Lower lobe of right lung (tissue), 2 donors: ENCODE measurements at regions not wholly inside any gene's neighbourhood (a gene's known extent, or its start where the extent isn't known, plus 50 kb on each side); places are given as distances from the start of the nearest gene placed in this dataset.

Experiments
- ATAC-seq, 2 donors: fragments of 200-7000 bp; cut with Tn5 transposase; one replicate each; pipeline ENCODE4 v1.9.1; 2020 to 2022; ENCODE audit warnings: mild to moderate bottlenecking in 2 of 2, moderate library complexity in 2 of 2
- DNase-seq: peaks from one replicate; pipeline ENCODE4 v3.0.0-alpha.2; 2020
- H3K27ac ChIP-seq: fragments of 200-600 bp; one replicate; pipeline ENCODE4 v1.8.0; 2022
- H3K27me3 ChIP-seq: fragments of 200-600 bp; one replicate; pipeline ENCODE4 v1.8.0; 2022; ENCODE audit warnings: low read depth
- H3K36me3 ChIP-seq: fragments of 200-600 bp; one replicate; pipeline ENCODE4 v1.8.0; 2022; ENCODE audit warnings: mild to moderate bottlenecking
- H3K4me1 ChIP-seq: fragments of 200-600 bp; one replicate; pipeline ENCODE4 v1.8.0; 2022
- H3K4me3 ChIP-seq: fragments of 200-600 bp; one replicate; pipeline ENCODE4 v1.8.0; 2022; ENCODE audit warnings: mild to moderate bottlenecking
- H3K9me3 ChIP-seq: fragments of 200-600 bp; one replicate; pipeline ENCODE4 v1.8.0; 2022
- CTCF ChIP-seq: fragments of 200-600 bp; IDR thresholded peaks from one replicate; pipeline ENCODE4 v1.8.0; 2022; ENCODE audit warnings: antibody characterized with exemption, mild to moderate bottlenecking
- intact Hi-C: fragments of 100-400 bp; cut with DNase I; formaldehyde crosslinking; loops from one replicate; pipeline ENCODE4 v1.11.0; 2022
- donor health status: DM: no; HTN: yes; CAD: no; lungs with severe emphysema.

- TF ChIP-seq CTCF = no peak
- DNase-seq = no peak
- H3K27ac ChIP-seq = no peak overlapping the region
- intact Hi-C loops = no loop called here
- H3K4me1 ChIP-seq = no peaks in the 10 kb centered on the region
- H3K36me3 ChIP-seq = no peaks in the 10 kb centered on the region
- no peak overlapping the region for H3K4me3 ChIP-seq
- H3K27me3 ChIP-seq = no peaks in the 10 kb centered on the region
- no peaks in the 10 kb centered on the region for H3K9me3 ChIP-seq
- no peak for ATAC-seq
Measured at GRCh38 chr3:34020170-34020569, 221.7 kb downstream of the PDCD6IP start.

GRCh38 chr3:34020726-34021680 is 222.6 kb downstream of the PDCD6IP start:
- no peaks in the 10 kb centered on the region for H3K4me1 ChIP-seq
- H3K27me3 ChIP-seq = no peaks in the 10 kb centered on the region
- no peaks in the 10 kb centered on the region for H3K36me3 ChIP-seq
- H3K4me3 ChIP-seq = no peak overlapping the region
- no peak overlapping the region for H3K27ac ChIP-seq
- no peaks in the 10 kb centered on the region for H3K9me3 ChIP-seq
- TF ChIP-seq CTCF = no peak
- ATAC-seq = no peak
- intact Hi-C loops = no loop called here
- no peak for DNase-seq

- H3K27me3 ChIP-seq = no peaks in the 10 kb centered on the region
- no peaks in the 10 kb centered on the region for H3K9me3 ChIP-seq
- no peak for TF ChIP-seq CTCF
- intact Hi-C loops = no loop called here
- H3K36me3 ChIP-seq = no peaks in the 10 kb centered on the region
- no peak overlapping the region for H3K27ac ChIP-seq
- ATAC-seq (no peak), DNase-seq (no peak)
- no peak overlapping the region for H3K4me3 ChIP-seq
- no peaks in the 10 kb centered on the region for H3K4me1 ChIP-seq
Measured at GRCh38 chr3:34022147-34022546, 223.7 kb downstream of the PDCD6IP start.

GRCh38 chr3:34024447-34025240 is 226.2 kb downstream of the PDCD6IP start:
- DNase-seq (no peak), ATAC-seq (peak in 1 of 2 donors; percentile 56)
- H3K9me3 ChIP-seq = no peaks in the 10 kb centered on the region
- intact Hi-C loops = no loop called here
- no peak overlapping the region for H3K4me3 ChIP-seq
- no peak overlapping the region for H3K27ac ChIP-seq
- H3K36me3 ChIP-seq = no peaks in the 10 kb centered on the region
- no peak for TF ChIP-seq CTCF
- H3K4me1 ChIP-seq = no peaks in the 10 kb centered on the region
- H3K27me3 ChIP-seq = no peaks in the 10 kb centered on the region

GRCh38 chr3:34033839-34034238 is 235.4 kb downstream of the PDCD6IP start:
- intact Hi-C loops = no loop called here
- Histone ChIP-seq H3K9me3 (no peaks in the 10 kb centered on the region), H3K4me3 (no peak overlapping the region), H3K36me3 (no peaks in the 10 kb centered on the region), H3K27me3 (no peaks in the 10 kb centered on the region), H3K27ac (no peak overlapping the region), H3K4me1 (no peaks in the 10 kb centered on the region)
- ATAC-seq (no peak), DNase-seq (no peak)
- TF ChIP-seq CTCF = no peak
